ENCODE measurements at regions not wholly inside any gene's neighbourhood (a gene's known extent, or its start where the extent isn't known, plus 50 kb on each side); places are given as distances from the start of the nearest gene placed in this dataset.

- TF ChIP-seq ZBTB1 (CRISPR knock-in tag; IDR thresholded peaks at IDR 0.05; ENCODE audit: borderline replicate concordance, low read depth), result no peak
- TF ChIP-seq YY1 (IDR thresholded peaks at IDR 0.05; ENCODE audit: borderline replicate concordance in 1 of 3, control insufficient read depth in 1 of 3, extremely low read depth in 1 of 3, insufficient read depth in 3 of 3, insufficient read length in 1 of 3, insufficient replicate concordance in 2 of 3, low read depth in 1 of 3, low read length in 2 of 3), result no peak
- no peak for TF ChIP-seq ZNF586 (CRISPR knock-in tag; conservative IDR thresholded peaks at IDR 0.05)
- no peak for TF ChIP-seq CTCF (IDR thresholded peaks at IDR 0.05 in 2 of 3, conservative IDR thresholded peaks at IDR 0.05 in 1 of 3; ENCODE audit: insufficient read depth in 2 of 3, low read depth in 1 of 3, low read length in 3 of 3)
- no peak for TF ChIP-seq JUN (IDR thresholded peaks at IDR 0.05; ENCODE audit: borderline replicate concordance, low read depth, low read length)
- TF ChIP-seq JUN (CRISPR knock-in tag; IDR thresholded peaks at IDR 0.05; ENCODE audit: borderline replicate concordance), result no peak
- TF ChIP-seq FOXJ2 (tag; IDR thresholded peaks at IDR 0.05), result no peak
- no peak for TF ChIP-seq RBM15 (IDR thresholded peaks at IDR 0.05; ENCODE audit: insufficient read depth, low read length)
- TF ChIP-seq ELK3 (CRISPR knock-in tag; IDR thresholded peaks at IDR 0.05), result no peak
- TF ChIP-seq MBD1 (CRISPR knock-in tag; IDR thresholded peaks at IDR 0.05), result no peak
- TF ChIP-seq CXXC5 (CRISPR knock-in tag; IDR thresholded peaks at IDR 0.05), result no peak
- no peak for TF ChIP-seq ZNF263 (CRISPR knock-in tag; IDR thresholded peaks at IDR 0.05; ENCODE audit: borderline replicate concordance)
- no peak for TF ChIP-seq NFRKB (IDR thresholded peaks at IDR 0.05; ENCODE audit: low read depth)
Observed at GRCh38 chrX:104459796-104460195, 106.2 kb upstream of the IL1RAPL2 start.

Data from K562 (cell line).